ENCODE measurements at regions not wholly inside any gene's neighbourhood (a gene's known extent, or its start where the extent isn't known, plus 50 kb on each side); places are given as distances from the start of the nearest gene placed in this dataset.
"Not testable (repeated sequence)": the region's sequence is repeated elsewhere in the genome, so short reads cannot be mapped to it uniquely, and the experiment has no call there.

DNA sequence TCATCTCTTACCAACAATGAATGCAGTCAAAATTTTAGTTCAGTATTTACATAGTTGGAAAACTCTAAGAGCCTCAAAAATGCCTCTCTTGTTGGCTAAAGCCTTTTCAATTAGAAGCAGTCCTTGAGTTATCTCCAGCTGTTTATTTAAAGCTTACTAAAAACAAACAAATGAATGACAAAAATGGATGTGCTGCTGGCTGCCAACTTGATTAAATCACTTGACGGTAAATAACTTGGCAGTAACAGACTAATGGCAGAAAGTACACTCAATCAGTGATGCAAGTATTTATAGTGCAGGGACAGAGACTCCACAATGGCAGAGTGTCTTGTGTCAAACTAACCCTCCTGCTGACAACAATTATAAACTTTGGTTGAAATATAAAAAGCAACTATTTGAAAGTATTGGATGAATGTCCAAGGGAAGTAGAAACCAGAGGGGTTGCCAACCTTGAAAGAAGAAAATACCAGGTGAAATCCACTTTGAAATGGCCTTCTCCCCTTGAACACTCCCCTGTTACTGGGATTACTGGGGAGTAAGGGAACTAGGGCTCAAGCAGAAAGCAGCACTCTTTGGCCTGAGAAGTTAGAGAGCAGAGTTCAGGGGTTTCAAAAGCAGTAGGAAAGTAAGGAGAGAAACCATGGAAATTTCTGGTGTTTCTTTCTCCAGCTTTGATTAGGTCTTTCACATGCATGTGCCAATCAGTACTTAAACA is 245.2 kb upstream of the SPHKAP start:
- no peak overlapping the region for H3K27ac ChIP-seq (replicated peaks)

DNA sequence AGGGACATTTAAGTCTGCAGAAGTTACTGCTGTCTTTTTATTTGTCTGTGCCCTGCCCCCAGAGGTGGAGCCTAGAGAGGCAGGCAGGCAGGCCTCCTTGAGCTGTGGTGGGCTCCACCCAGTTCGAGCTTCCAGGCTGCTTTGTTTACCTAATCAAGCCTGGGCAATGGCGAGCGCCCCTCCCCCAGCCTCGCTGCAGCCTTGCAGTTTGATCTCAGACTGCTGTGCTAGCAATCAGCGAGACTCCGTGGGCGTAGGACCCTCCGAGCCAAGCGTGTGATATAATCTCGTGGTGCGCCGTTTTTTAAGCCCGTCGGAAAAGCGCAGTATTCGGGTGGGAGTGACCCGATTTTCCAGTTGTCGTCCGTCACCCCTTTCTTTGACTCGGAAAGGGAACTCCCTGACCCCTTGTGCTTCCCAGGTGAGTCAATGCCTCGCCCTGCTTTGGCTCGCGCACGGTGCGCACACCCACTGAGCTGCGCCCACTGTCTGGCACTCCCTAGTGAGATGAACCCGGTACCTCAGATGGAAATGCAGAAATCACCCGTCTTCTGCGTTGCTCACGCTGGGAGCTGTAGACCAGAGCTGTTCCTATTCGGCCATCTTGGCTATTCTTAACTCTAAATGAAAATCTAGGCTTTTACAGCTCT is 244.0 kb upstream of the SPHKAP start:
- H3K4me3 ChIP-seq (replicated peaks; ENCODE audit: insufficient read depth, low read length); H3K27ac ChIP-seq (replicated peaks); H3K27me3 ChIP-seq (ENCODE audit: insufficient read depth, poor library complexity, severe bottlenecking); DNase-seq (ENCODE audit: low read depth in 1 of 2, low spot score in 1 of 2): not testable (repeated sequence)

More for the DNA sequence above, 245.2 kb upstream of the SPHKAP start:
- no peak for DNase-seq (ENCODE audit: low read depth in 1 of 2, low spot score in 1 of 2)
- H3K27me3 ChIP-seq (ENCODE audit: insufficient read depth, poor library complexity, severe bottlenecking) = no peaks in the 10 kb centered on the region
- no peak for TF ChIP-seq GABPA (IDR thresholded peaks at IDR 0.05; ENCODE audit: low read depth)
- TF ChIP-seq, protein P1, sequence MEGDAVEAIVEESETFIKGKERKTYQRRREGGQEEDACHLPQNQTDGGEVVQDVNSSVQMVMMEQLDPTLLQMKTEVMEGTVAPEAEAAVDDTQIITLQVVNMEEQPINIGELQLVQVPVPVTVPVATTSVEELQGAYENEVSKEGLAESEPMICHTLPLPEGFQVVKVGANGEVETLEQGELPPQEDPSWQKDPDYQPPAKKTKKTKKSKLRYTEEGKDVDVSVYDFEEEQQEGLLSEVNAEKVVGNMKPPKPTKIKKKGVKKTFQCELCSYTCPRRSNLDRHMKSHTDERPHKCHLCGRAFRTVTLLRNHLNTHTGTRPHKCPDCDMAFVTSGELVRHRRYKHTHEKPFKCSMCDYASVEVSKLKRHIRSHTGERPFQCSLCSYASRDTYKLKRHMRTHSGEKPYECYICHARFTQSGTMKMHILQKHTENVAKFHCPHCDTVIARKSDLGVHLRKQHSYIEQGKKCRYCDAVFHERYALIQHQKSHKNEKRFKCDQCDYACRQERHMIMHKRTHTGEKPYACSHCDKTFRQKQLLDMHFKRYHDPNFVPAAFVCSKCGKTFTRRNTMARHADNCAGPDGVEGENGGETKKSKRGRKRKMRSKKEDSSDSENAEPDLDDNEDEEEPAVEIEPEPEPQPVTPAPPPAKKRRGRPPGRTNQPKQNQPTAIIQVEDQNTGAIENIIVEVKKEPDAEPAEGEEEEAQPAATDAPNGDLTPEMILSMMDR (IDR thresholded peaks at IDR 0.05; ENCODE audit: insufficient read depth, low read length) = no peak
- TF ChIP-seq, protein P2, sequence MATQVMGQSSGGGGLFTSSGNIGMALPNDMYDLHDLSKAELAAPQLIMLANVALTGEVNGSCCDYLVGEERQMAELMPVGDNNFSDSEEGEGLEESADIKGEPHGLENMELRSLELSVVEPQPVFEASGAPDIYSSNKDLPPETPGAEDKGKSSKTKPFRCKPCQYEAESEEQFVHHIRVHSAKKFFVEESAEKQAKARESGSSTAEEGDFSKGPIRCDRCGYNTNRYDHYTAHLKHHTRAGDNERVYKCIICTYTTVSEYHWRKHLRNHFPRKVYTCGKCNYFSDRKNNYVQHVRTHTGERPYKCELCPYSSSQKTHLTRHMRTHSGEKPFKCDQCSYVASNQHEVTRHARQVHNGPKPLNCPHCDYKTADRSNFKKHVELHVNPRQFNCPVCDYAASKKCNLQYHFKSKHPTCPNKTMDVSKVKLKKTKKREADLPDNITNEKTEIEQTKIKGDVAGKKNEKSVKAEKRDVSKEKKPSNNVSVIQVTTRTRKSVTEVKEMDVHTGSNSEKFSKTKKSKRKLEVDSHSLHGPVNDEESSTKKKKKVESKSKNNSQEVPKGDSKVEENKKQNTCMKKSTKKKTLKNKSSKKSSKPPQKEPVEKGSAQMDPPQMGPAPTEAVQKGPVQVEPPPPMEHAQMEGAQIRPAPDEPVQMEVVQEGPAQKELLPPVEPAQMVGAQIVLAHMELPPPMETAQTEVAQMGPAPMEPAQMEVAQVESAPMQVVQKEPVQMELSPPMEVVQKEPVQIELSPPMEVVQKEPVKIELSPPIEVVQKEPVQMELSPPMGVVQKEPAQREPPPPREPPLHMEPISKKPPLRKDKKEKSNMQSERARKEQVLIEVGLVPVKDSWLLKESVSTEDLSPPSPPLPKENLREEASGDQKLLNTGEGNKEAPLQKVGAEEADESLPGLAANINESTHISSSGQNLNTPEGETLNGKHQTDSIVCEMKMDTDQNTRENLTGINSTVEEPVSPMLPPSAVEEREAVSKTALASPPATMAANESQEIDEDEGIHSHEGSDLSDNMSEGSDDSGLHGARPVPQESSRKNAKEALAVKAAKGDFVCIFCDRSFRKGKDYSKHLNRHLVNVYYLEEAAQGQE (IDR thresholded peaks at IDR 0.05; ENCODE audit: insufficient replicate concordance, low read depth) = no peak
- no peak for TF ChIP-seq POLR2AphosphoS5 (IDR thresholded peaks at IDR 0.05; ENCODE audit: low read depth)
- TF ChIP-seq SPI1 (IDR thresholded peaks at IDR 0.05; ENCODE audit: borderline replicate concordance, low read depth) = no peak
- H3K4me3 ChIP-seq (replicated peaks; ENCODE audit: insufficient read depth, low read length) = no peak overlapping the region

DNA sequence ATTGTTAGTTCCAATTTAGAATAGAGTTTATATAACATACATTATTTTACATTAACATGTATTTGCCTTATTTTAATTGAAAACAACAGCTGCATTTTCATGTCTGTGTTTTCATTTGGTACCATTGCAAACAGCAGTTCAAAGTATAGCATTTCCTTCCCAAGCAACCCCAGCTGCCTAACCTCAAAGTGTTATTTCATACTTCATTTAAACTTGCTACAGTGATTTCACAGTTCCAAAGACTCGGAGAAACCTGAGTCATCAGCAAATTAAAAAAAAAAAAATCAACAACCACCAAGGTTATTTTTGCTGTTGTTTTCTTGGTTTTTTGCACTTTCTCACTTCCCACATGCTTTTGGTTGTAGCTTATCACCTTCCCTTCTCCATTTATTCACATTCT is 236.5 kb upstream of the SPHKAP start:
- DNase-seq (ENCODE audit: low read depth in 1 of 2, low spot score in 1 of 2) = no peak
- Histone ChIP-seq H3K27me3 (ENCODE audit: insufficient read depth, poor library complexity, severe bottlenecking) (no peaks in the 10 kb centered on the region), H3K27ac (replicated peaks) (no peak overlapping the region), H3K4me3 (replicated peaks; ENCODE audit: insufficient read depth, low read length) (no peak overlapping the region)
- TF ChIP-seq SPI1 (IDR thresholded peaks at IDR 0.05; ENCODE audit: borderline replicate concordance, low read depth) (no peak), POLR2AphosphoS5 (IDR thresholded peaks at IDR 0.05; ENCODE audit: low read depth) (no peak), GABPA (IDR thresholded peaks at IDR 0.05; ENCODE audit: low read depth) (no peak)
- TF ChIP-seq, protein P1 (IDR thresholded peaks at IDR 0.05; ENCODE audit: insufficient read depth, low read length) = no peak
- TF ChIP-seq, protein P2 (IDR thresholded peaks at IDR 0.05; ENCODE audit: insufficient replicate concordance, low read depth) = no peak

DNA sequence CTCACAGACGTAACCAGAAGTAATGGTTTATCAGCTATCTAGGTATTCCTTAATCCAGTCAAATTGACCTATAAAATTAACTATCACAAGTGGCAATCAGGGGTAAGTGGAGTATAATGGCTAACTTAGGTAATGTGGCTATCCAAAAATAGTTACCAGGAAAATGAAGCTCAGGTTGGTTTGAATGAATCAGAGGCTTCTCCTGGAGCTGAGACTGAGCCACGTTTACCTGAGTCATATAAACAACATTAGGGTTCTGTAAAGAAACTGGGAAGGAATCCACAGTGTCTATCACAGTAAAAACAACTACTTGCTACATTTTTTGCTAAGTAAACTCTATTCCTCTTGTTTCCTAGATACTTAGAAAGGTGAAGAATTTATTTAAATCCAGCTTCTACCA is 236.0 kb upstream of the SPHKAP start:
- H3K27me3 ChIP-seq (ENCODE audit: insufficient read depth, poor library complexity, severe bottlenecking) = no peaks in the 10 kb centered on the region
- no peak overlapping the region for H3K4me3 ChIP-seq (replicated peaks; ENCODE audit: insufficient read depth, low read length)
- no peak for DNase-seq (ENCODE audit: low read depth in 1 of 2, low spot score in 1 of 2)
- TF ChIP-seq SPI1 (IDR thresholded peaks at IDR 0.05; ENCODE audit: borderline replicate concordance, low read depth) = no peak
- no peak for TF ChIP-seq POLR2AphosphoS5 (IDR thresholded peaks at IDR 0.05; ENCODE audit: low read depth)
- TF ChIP-seq, protein P2 (IDR thresholded peaks at IDR 0.05; ENCODE audit: insufficient replicate concordance, low read depth) = no peak
- TF ChIP-seq GABPA (IDR thresholded peaks at IDR 0.05; ENCODE audit: low read depth) = no peak
- TF ChIP-seq, protein P1 (IDR thresholded peaks at IDR 0.05; ENCODE audit: insufficient read depth, low read length) = no peak
- no peak overlapping the region for H3K27ac ChIP-seq (replicated peaks)

Measured in HL-60 (cell line).